GM21786 (cell line): ENCODE measurements at regions not wholly inside any gene's neighbourhood (a gene's known extent, or its start where the extent isn't known, plus 50 kb on each side); places are given as distances from the start of the nearest gene placed in this dataset.

Experiments
- ATAC-seq: cut with Tn5 transposase; IDR thresholded peaks from one replicate; pipeline ENCODE4 v1.9.1; 2021; ENCODE audit not compliant: unreplicated experiment

GRCh38 chr11:119889728-119890280 lies 160.8 kb upstream of the NECTIN1 start:
- no peak for ATAC-seq

GRCh38 chr11:119889111-119889510 lies 160.1 kb upstream of the NECTIN1 start:
- ATAC-seq, result no peak

DNA sequence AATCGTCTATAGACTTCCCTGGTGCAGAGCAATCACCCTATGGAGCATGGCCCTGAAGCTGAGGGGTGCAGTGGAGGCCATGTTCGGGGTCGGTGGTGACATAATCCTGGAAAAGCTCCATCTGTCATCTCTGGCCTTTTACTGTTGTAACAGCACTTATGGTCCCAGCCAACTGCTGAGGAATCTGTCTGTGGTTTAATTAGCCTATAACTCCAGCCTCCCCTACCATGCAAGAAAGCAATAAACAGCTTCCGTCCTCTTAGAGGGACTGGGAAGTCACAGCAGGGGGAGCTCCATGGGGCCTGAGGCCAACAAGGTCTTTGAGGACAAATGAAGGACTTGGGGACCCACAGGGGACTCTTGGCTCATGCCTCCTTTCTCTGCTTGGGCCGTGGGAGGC lies 159.1 kb upstream of the NECTIN1 start:
- no peak for ATAC-seq

DNA sequence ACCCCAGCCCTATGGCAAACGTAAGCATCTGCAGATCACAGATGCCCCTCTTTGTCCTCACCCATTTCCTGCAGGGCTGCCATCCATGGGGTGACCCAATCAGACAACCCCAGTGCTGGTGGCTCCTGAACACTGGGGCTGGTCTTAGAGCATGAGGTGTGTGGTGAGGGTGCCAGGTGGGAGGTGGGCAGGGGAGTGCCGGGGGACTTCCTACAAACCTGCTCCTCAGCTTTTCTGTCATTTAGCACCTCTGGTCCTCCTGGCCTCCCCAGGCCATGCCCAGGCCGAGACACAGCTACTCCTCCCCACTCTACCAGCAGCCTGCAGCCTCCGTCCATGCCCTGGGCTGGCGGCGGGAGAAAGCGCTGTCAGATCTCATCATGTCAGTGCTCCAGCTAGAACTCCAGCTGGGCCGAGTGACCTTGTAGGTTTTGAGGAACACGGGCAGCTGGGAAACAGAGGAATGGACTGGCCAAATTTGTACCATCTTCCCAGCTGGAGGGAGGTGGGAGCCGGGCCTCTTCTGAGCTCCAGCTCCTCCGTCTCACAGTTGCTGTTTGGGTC lies 157.7 kb upstream of the NECTIN1 start:
- ATAC-seq, result no peak

DNA sequence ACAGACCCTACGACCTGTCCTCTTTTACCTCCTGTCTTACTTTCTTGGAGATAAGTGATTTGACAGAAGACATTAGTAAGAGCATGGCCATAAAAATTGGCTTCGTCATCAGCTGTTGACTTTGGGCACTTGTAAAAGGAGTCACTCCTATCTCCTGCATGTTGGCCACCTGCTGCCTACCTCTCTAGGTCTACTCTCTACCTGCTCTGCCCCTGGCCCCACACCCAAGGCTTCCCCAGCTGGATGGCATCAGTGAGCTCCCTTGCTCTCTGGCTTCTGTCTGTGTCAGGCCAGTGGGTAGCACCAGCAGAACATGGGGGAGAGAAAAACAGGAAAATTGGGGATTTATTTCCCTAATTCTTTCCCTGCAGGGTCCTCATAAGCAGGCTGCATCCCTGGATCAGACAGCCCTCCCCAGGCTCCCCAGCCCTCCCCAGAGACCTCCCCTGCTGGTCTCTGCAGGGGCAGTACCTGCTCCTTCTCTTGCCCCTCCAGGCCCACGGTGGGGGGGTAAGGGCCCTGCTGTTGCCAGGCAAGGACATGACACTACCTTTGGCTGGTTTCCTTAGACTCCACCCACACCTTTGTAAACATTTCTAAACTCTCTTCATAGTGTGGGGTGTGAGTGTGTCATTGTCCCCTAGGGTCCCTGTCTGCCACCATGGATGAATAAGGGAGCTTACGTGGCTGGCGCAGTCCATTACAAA lies 157.0 kb upstream of the NECTIN1 start:
- ATAC-seq, result no peak

DNA sequence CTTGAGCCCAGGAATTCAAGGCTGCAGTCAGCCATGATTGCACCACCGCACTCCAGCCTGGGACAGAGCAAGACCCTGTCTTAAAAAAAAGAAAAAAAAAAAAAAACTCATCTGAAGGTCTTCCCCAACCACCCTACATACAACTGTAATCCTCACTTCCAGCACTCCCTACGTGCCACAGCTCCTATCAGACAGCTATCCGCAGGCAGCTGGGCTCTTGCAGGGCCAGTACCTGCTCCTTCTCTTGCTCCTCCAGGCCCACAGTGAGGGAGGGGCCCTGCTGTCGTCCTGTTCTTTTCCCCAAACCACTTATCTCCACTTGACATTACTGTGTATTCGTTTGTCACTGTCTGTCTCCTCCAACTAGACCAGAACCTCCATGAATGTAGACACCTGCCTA lies 156.1 kb upstream of the NECTIN1 start:
- ATAC-seq, result no peak

- no peak for ATAC-seq
Measured at GRCh38 chr11:119882316-119882715, 153.3 kb upstream of the NECTIN1 start.

- ATAC-seq, result no peak
Measured at GRCh38 chr11:119880873-119881272, 151.9 kb upstream of the NECTIN1 start.

DNA sequence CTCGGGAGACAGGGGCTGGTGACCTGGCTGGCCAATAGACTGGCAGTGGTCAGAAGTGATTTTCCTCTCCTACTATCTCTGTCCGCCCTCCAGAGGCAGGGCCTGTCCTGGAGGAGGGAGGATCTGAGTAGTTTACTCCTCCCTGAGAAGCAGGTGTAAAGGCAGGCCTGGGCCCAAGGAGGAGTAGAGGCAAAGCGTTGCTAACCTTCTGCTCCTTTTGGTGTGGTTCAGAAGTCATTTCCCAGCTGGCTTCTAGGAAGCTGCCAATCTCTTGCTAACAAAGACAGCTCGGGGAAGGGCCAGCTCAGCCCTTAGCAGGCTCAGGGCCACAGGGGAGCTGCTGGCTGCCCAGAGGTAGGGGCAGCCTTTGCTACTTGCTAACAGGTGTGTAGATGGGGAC lies 151.1 kb upstream of the NECTIN1 start:
- no peak for ATAC-seq

DNA sequence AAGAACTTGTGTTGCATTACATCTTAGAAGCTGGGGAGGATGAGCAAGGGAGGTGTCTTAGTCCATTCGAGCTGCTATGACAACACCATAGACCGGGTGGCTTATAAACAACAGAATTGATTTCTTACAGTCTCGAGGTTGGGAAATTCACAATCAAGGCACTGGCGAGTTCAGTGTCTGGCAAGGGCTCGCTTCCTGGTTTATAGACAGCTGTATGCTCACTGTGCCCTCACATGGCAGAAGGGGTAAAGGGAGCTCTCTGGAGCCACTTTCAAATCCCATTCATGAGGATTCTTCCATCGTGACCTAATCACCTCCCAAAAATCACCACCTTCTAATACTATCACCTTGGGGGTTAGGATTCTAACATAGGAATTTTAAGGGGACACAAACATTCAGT lies 150.0 kb upstream of the NECTIN1 start:
- ATAC-seq, result no peak

DNA sequence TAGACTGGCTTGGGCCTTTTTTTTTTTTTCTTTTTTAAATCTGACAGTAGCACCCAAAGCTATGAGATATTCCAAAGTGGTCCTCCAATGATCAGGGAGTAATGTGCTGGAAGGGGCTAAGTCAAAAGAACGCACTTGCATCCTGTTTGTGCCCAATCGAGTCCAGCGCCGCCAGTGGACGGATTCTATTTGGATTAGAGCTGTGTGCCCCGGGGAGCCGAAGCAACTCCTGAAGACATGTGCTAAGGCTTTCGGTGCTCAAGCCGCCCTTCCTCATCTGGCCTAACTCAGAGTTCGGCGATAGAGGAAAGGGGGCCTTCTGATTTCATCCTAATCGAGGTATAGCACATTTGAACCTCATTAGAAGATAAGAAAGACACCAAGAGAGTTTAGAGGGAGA lies 147.8 kb upstream of the NECTIN1 start:
- ATAC-seq, result no peak

DNA sequence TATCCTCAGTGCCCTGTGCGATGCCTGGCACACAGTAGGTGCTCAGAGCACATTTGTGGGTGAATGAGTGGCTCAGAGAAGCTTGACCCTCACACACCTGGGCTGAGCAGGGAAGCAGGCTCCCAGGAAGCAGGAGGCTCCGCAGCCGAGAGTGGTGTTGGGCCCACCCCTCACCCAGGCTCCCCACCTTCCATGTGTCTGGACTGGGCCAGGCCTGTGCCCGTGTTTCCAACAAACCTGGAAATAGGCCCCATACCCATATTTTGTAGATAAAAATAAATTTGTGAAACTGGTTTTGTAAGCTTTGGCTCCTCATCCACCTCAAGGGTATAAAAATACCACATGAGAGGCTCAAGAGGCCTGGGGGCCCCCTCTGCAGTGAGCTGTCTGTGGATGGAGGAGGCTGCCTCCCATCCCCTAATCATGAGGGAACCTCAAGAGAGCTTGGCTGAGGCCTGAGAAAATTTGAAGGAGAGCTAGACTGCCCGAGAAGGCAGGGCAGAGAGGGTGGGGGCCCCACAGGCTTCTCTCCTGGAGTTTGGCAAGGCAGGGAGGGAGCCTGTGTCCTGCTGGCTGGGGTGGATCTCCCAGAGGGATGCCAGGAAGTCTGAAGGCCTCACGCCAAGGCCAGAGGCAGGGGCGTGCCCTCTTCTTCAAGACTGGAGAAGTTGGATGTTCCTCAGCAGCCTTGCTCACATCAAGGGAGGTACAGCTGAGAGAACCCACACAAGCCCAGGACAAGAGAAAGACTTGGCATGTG lies 147.0 kb upstream of the NECTIN1 start:
- no peak for ATAC-seq

DNA sequence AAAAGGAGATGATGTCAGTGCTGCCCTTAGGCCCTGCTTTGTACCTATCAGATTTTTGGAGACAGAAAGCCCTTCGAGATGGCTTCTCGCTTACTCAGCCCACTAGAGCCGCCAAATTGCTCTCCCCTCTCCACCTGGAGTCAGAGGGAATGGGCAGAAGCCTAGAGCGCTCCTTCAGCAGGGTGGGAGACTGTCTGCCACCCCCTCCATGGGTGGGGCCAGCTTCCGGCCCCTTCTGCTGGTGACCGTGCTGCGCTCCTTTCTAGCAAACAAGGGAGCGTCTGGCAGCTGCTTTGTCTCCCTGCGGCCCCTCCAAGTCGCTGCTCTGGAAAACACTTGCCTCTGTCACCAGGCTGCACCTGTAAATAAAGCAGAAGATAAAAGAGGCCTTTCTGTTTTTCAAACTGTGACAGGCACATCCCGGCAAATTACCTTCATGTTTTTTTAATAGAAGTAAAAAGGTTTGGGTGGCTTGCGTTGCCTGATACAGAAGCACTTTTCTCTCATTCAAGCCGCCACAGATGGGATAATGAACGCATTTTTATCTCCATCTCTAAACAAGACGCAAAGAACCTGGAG lies 145.7 kb upstream of the NECTIN1 start:
- ATAC-seq, result no peak

GRCh38 chr11:119873761-119874421 lies 144.9 kb upstream of the NECTIN1 start:
- ATAC-seq, result no peak

- no peak for ATAC-seq
Measured at GRCh38 chr11:119872611-119873310, 143.8 kb upstream of the NECTIN1 start.

DNA sequence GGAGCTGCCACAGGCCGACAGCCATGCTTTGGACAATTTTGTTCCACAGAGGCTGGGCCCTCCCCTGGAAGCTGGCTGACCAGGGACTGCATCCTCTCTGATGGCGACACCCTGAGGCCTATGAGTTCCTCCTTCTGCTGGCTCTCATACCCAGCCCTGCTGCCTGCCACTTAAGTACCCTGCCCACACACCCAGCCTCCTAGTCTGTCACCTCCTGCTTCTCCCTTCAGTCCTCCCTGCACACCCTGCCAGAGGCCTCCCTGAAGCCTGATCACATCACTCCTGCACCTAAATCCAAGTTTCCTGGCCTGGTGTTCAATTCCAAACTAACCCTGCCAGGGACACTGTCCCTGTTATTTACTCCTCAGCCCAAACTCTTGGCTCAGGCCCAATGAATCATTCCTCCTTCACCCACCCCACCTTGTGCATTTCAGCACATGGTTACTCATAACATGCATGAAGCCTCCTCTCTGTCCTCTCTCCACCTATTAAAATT lies 136.7 kb upstream of the NECTIN1 start:
- no peak for ATAC-seq

- ATAC-seq, result no peak
Measured at GRCh38 chr11:119864836-119865235, 135.8 kb upstream of the NECTIN1 start.

DNA sequence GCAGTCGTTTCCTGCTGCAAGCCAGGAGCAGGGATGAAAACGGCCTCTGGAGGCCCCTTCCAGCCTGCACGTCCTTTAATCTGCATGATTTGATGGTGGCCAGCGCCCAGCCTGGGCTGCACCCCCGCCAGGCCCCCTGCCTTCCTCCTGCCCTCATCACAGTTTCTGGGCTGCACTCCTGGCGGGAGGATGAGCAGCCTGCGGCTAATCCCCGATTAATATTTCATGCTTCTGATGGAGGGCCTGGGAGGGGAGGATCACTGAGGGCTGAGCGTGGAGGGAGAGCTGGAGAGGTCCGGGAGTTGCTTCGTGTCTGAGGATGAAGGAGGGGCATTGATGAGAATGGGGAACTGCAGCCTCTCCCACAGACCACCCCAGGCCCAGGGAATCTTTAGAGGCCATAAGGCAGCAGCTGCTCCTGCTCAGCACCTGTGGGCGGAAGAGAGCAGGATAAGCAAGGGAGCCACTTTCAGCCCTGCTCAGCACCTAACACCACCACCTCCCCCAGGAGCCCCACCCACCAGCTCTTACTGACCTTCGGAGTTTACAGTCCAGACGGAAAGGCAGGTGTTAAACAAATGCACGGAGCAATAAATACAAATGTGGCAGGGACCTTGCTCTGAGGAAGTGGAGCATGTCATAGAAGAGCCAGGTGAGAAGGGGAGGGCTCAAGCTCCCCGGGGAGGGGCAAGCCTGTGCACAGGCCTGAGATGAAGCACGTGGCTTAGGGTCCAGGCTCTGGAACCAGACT lies 135.0 kb upstream of the NECTIN1 start:
- no peak for ATAC-seq

- ATAC-seq, result no peak
Measured at GRCh38 chr11:119863236-119863635, 134.2 kb upstream of the NECTIN1 start.

GRCh38 chr11:119861160-119861559 lies 132.2 kb upstream of the NECTIN1 start:
- no peak for ATAC-seq
